ENCODE measurements at regions not wholly inside any gene's neighbourhood (a gene's known extent, or its start where the extent isn't known, plus 50 kb on each side); places are given as distances from the start of the nearest gene placed in this dataset.

- Histone ChIP-seq H3K4me1 (no peaks in the 10 kb centered on the region), H3K9me3 (no peaks in the 10 kb centered on the region), H3K36me3 (no peaks in the 10 kb centered on the region), H3K27ac (no peak overlapping the region), H3K27me3 (no peaks in the 10 kb centered on the region), H3K4me3 (no peak overlapping the region)
- ATAC-seq = no peak
- intact Hi-C loops (cut with DNase I) = no loop called here
- no peak for DNase-seq
- TF ChIP-seq CTCF (IDR thresholded peaks at IDR 0.05) = no peak
Observed at GRCh38 chr11:134626032-134626431, 214.0 kb upstream of the B3GAT1 start.

GRCh38 chr11:134625631-134626030 is 213.6 kb upstream of the B3GAT1 start:
- Histone ChIP-seq H3K36me3 (no peaks in the 10 kb centered on the region), H3K27me3 (no peaks in the 10 kb centered on the region), H3K9me3 (no peaks in the 10 kb centered on the region), H3K4me1 (no peaks in the 10 kb centered on the region), H3K4me3 (no peak overlapping the region), H3K27ac (no peak overlapping the region)
- TF ChIP-seq CTCF (IDR thresholded peaks at IDR 0.05) = no peak
- ATAC-seq (peak; percentile 24), DNase-seq (no peak)
- intact Hi-C loops (cut with DNase I) = no loop called here

- H3K27ac ChIP-seq = no peak overlapping the region
- intact Hi-C loops (cut with DNase I) = no loop called here
- no peaks in the 10 kb centered on the region for H3K36me3 ChIP-seq
- no peaks in the 10 kb centered on the region for H3K27me3 ChIP-seq
- no peak for TF ChIP-seq CTCF (IDR thresholded peaks at IDR 0.05)
- DNase-seq (no peak), ATAC-seq (no peak)
- H3K4me3 ChIP-seq = no peak overlapping the region
- H3K9me3 ChIP-seq = no peaks in the 10 kb centered on the region
- H3K4me1 ChIP-seq = no peaks in the 10 kb centered on the region
Observed at GRCh38 chr11:134625151-134625550, 213.1 kb upstream of the B3GAT1 start.

GRCh38 chr11:134624166-134624920 is 212.3 kb upstream of the B3GAT1 start:
- Histone ChIP-seq H3K27ac (no peak overlapping the region), H3K4me1 (no peaks in the 10 kb centered on the region), H3K9me3 (no peaks in the 10 kb centered on the region), H3K27me3 (no peaks in the 10 kb centered on the region), H3K4me3 (no peak overlapping the region), H3K36me3 (no peaks in the 10 kb centered on the region)
- TF ChIP-seq CTCF (IDR thresholded peaks at IDR 0.05) = no peak
- no peak for DNase-seq
- intact Hi-C loops (cut with DNase I) = no loop called here
- ATAC-seq = no peak

- Histone ChIP-seq H3K4me1 (no peaks in the 10 kb centered on the region), H3K4me3 (no peak overlapping the region), H3K36me3 (no peaks in the 10 kb centered on the region), H3K27me3 (no peaks in the 10 kb centered on the region), H3K27ac (no peak overlapping the region), H3K9me3 (no peaks in the 10 kb centered on the region)
- ATAC-seq = no peak
- intact Hi-C loops (cut with DNase I) = no loop called here
- TF ChIP-seq CTCF (IDR thresholded peaks at IDR 0.05) = no peak
- DNase-seq = no peak
Observed at GRCh38 chr11:134623711-134624110, 211.7 kb upstream of the B3GAT1 start.

GRCh38 chr11:134622458-134622857 is 210.4 kb upstream of the B3GAT1 start:
- no peak for ATAC-seq
- Histone ChIP-seq H3K27ac (no peak overlapping the region), H3K36me3 (no peaks in the 10 kb centered on the region), H3K27me3 (no peaks in the 10 kb centered on the region), H3K4me3 (no peak overlapping the region), H3K9me3 (no peaks in the 10 kb centered on the region), H3K4me1 (no peaks in the 10 kb centered on the region)
- no peak for DNase-seq
- intact Hi-C loops (cut with DNase I) = no loop called here
- TF ChIP-seq CTCF (IDR thresholded peaks at IDR 0.05) = no peak

Data from upper lobe of right lung (tissue), 1 donor.